ENCODE measurements at regions not wholly inside any gene's neighbourhood (a gene's known extent, or its start where the extent isn't known, plus 50 kb on each side); places are given as distances from the start of the nearest gene placed in this dataset.

DNA sequence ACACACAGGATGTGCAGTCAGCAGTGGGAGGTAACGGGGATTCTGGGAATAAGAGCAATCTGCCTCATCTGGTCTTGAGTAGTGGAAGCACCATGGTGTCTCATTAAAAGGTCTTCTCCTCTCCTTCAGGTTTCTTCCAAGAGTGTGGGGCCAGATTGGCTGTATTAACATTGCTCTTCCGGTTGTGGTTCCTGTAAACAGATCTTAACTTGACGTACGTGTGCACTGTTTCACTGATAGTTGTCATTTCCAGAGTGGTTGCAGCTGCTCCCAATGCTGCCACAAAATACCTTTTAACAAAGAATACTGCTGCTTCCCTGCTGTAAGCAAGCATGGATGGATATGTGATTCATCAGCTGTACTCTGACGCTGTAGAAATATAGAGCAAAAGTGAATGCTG lies 1443.4 kb upstream of the TENM3 start:
- no peaks in the 10 kb centered on the region for H3K36me3 ChIP-seq
- no peaks in the 10 kb centered on the region for H3K4me1 ChIP-seq
- WGBS: 36% methylated on average over 5 of the region's 5 CpGs
- no peak for DNase-seq (ENCODE audit: extremely low spot score)
- TF ChIP-seq POLR2AphosphoS5 (IDR thresholded peaks at IDR 0.05) (no peak), EP300 (IDR thresholded peaks at IDR 0.05) (no peak), POLR2A (IDR thresholded peaks at IDR 0.05; ENCODE audit: low read depth) (no peak)
- TF ChIP-seq, protein P1, sequence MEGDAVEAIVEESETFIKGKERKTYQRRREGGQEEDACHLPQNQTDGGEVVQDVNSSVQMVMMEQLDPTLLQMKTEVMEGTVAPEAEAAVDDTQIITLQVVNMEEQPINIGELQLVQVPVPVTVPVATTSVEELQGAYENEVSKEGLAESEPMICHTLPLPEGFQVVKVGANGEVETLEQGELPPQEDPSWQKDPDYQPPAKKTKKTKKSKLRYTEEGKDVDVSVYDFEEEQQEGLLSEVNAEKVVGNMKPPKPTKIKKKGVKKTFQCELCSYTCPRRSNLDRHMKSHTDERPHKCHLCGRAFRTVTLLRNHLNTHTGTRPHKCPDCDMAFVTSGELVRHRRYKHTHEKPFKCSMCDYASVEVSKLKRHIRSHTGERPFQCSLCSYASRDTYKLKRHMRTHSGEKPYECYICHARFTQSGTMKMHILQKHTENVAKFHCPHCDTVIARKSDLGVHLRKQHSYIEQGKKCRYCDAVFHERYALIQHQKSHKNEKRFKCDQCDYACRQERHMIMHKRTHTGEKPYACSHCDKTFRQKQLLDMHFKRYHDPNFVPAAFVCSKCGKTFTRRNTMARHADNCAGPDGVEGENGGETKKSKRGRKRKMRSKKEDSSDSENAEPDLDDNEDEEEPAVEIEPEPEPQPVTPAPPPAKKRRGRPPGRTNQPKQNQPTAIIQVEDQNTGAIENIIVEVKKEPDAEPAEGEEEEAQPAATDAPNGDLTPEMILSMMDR (IDR thresholded peaks at IDR 0.05): no peak
- H3K27me3 ChIP-seq: no peaks in the 10 kb centered on the region
- H3K9me3 ChIP-seq: no peaks in the 10 kb centered on the region
- H3K4me3 ChIP-seq: no peak overlapping the region
- no peak overlapping the region for H3K27ac ChIP-seq (replicated peaks in 1 of 4)
- intact Hi-C loops (cut with DNase I): no loop called here

DNA sequence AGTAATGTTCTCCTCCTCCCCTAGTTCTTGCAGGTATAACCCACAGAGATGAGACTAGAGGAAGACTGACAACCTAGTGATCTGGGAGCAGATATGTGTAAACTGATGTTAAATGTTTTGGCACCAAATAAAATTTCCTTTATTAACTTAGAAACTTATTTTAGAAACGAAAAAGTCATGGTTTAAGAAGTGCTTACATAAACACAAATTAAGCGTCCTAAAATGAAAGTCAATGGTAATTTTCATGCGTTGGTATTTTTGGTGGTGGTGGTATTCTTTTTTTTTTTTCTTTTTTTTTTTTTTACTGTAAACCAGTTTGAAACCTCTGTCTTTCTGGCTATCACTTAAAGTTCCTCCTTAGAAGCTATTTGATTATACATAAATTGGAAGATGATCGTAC lies 1438.1 kb upstream of the TENM3 start:
- H3K27ac ChIP-seq (replicated peaks in 1 of 4): no peak overlapping the region
- TF ChIP-seq EP300 (IDR thresholded peaks at IDR 0.05) (no peak), POLR2A (IDR thresholded peaks at IDR 0.05; ENCODE audit: low read depth) (no peak), POLR2AphosphoS5 (IDR thresholded peaks at IDR 0.05) (no peak)
- TF ChIP-seq, protein P1 (IDR thresholded peaks at IDR 0.05): no peak
- intact Hi-C loops (cut with DNase I): no loop called here
- no peaks in the 10 kb centered on the region for H3K9me3 ChIP-seq
- H3K27me3 ChIP-seq: no peaks in the 10 kb centered on the region
- H3K36me3 ChIP-seq: no peaks in the 10 kb centered on the region
- H3K4me3 ChIP-seq: no peak overlapping the region
- no peaks in the 10 kb centered on the region for H3K4me1 ChIP-seq
- DNase-seq (ENCODE audit: extremely low spot score): no peak
- 85% methylated on average over 4 of the region's 4 CpGs for WGBS

DNA sequence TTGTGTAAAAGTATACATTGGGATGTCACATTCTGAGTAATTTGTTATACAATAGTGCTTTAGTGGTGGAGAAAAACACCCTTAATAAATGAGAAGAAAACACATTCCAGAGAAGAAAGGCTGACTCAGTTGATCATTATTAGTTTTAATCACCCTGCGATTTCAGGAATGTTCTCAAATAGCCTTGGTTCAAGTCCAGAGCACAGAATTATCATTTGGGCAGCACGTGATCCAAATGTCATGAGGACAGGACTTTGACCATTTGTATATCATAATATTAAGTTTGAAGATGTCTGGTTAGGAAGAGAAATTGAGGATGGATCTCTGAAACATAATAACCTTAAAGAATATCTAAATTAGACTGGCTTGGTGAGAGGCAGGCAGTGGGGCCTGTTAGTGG lies 1434.3 kb upstream of the TENM3 start:
- Histone ChIP-seq H3K4me1 (no peaks in the 10 kb centered on the region), H3K4me3 (no peak overlapping the region), H3K27ac (replicated peaks in 1 of 4) (no peak overlapping the region), H3K36me3 (no peaks in the 10 kb centered on the region), H3K27me3 (no peaks in the 10 kb centered on the region), H3K9me3 (no peaks in the 10 kb centered on the region)
- intact Hi-C loops (cut with DNase I): no loop called here
- 79% methylated on average over 2 of the region's 2 CpGs for WGBS
- DNase-seq (ENCODE audit: extremely low spot score): no peak
- no peak for TF ChIP-seq POLR2A (IDR thresholded peaks at IDR 0.05; ENCODE audit: low read depth)
- TF ChIP-seq, protein P1 (IDR thresholded peaks at IDR 0.05): no peak
- no peak for TF ChIP-seq EP300 (IDR thresholded peaks at IDR 0.05)
- no peak for TF ChIP-seq POLR2AphosphoS5 (IDR thresholded peaks at IDR 0.05)

DNA sequence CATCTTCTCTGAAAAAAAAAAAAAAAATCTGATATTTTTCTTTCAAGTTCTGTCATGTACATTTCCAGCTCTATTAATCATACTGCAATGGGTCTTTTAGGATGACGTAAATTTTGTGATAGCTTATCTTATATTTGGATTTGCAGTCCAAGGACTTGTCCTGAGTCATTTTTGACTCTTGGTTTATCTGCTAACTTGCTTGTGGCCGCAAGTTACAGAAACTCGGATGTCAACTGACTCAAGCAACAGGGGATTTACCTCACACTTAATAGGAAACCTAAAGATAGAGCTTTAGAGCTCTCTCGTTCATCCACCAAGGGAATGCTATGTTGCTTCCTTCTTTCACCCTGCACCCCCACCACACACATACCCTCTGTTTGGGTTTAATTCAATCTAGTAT lies 1433.8 kb upstream of the TENM3 start:
- 82% methylated on average over 4 of the region's 4 CpGs for WGBS
- Histone ChIP-seq H3K4me3 (no peak overlapping the region), H3K36me3 (no peaks in the 10 kb centered on the region), H3K27ac (replicated peaks in 1 of 4) (no peak overlapping the region), H3K27me3 (no peaks in the 10 kb centered on the region), H3K9me3 (no peaks in the 10 kb centered on the region), H3K4me1 (no peaks in the 10 kb centered on the region)
- intact Hi-C loops (cut with DNase I): no loop called here
- DNase-seq (ENCODE audit: extremely low spot score): no peak
- no peak for TF ChIP-seq EP300 (IDR thresholded peaks at IDR 0.05)
- TF ChIP-seq, protein P1 (IDR thresholded peaks at IDR 0.05): no peak
- TF ChIP-seq POLR2AphosphoS5 (IDR thresholded peaks at IDR 0.05): no peak
- no peak for TF ChIP-seq POLR2A (IDR thresholded peaks at IDR 0.05; ENCODE audit: low read depth)

DNA sequence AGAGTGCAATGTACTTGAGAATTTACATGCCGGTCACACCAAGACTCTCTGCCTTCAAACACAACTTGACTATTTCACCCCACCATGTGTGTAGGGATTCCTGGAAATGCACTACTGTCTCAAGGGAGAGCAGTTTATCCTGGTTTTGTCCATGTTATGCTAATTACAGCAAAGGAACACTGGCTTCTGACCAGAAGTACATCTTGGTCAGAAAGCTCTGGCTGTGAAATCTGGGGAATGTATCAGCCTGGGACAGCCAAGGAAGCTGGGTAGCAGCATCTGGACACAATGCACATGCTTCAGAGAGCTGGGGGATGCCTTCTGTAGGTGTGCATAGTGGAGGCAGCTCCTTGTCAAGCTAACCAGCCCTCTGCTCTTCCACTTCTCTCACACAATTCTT lies 1432.6 kb upstream of the TENM3 start:
- TF ChIP-seq POLR2A (IDR thresholded peaks at IDR 0.05; ENCODE audit: low read depth) (no peak), POLR2AphosphoS5 (IDR thresholded peaks at IDR 0.05) (no peak), EP300 (IDR thresholded peaks at IDR 0.05) (no peak)
- TF ChIP-seq, protein P1 (IDR thresholded peaks at IDR 0.05): no peak

More for the DNA sequence above, 1432.6 kb upstream of the TENM3 start:
- Histone ChIP-seq H3K4me3 (no peak overlapping the region), H3K36me3 (no peaks in the 10 kb centered on the region), H3K4me1 (no peaks in the 10 kb centered on the region), H3K9me3 (no peaks in the 10 kb centered on the region), H3K27me3 (no peaks in the 10 kb centered on the region), H3K27ac (replicated peaks in 1 of 4) (no peak overlapping the region)
- DNase-seq (ENCODE audit: extremely low spot score): no peak
- intact Hi-C loops (cut with DNase I): no loop called here
- 87% methylated on average over 1 of the region's 1 CpG for WGBS

All from esophagus muscularis mucosa (tissue), 4 donors.